K562 (cell line): ENCODE measurements at regions not wholly inside any gene's neighbourhood (a gene's known extent, or its start where the extent isn't known, plus 50 kb on each side); places are given as distances from the start of the nearest gene placed in this dataset.

Experiments
- ATAC-seq: fragments of 200-7000 bp; cut with Tn5 transposase; 3 replicates; pipeline ENCODE4 v1.9.1; 2020; ENCODE audit warnings: moderate library complexity
- BruUV-seq: library from RNA; stranded (reverse); fragments of 400-500 nt; replicated peaks from 2 replicates; lab custom pipeline; 2021; lab: Mats Ljungman, UMichigan
- CTCF ChIA-PET: fragments of 300-600 bp; formaldehyde crosslinking; extraction: SDS; loops from one replicate; lab custom pipeline; 2021; ENCODE audit warnings: low intra/inter-chr PET ratio; lab: Yijun Ruan, JAX
- POLR2A ChIA-PET: fragments of 300-600, 350-650 bp; sonication (Branson Sonifier 250); formaldehyde crosslinking; extraction: SDS; loops from one replicate; lab custom pipeline; 2021; ENCODE audit warnings: antibody characterized with exemption, inconsistent platforms; lab: Yijun Ruan, JAX
- DNase-seq, 4 experiments: peaks; one replicate each; pipeline versions ENCODE4 v3.0.0 to v3.0.0-alpha.2; 2011 to 2018; ENCODE audit warnings: low spot score in 3 of 4, mixed read lengths in 3 of 4; ENCODE audit errors: extremely low read depth in 1 of 4
- FAIRE-seq: peaks from 2 replicates; lab custom pipeline; 2011; peaks lifted over from hg19 to GRCh38; lab: Jason Lieb, UNC
- H2AFZ ChIP-seq: 2 replicates; pipeline ENCODE4 v1.6.0; 2011; ENCODE audit warnings: low read depth, low read length, control low read depth, inconsistent platforms
- H3K27ac ChIP-seq: fragments of 200-600 bp; 3 replicates; pipeline ENCODE4 v1.8.0; 2011; ENCODE audit warnings: low read depth, mild to moderate bottlenecking, control low read depth, inconsistent platforms, low read length, moderate library complexity, mixed read lengths; ENCODE audit errors: extremely low read depth
- H3K27me3 ChIP-seq, 2 experiments: fragments of 300-600 bp in 1 of 2; 2 replicates in 1 of 2; 3 replicates in 1 of 2; pipeline versions ENCODE4 v1.6.0 to v1.8.0; 2011; ENCODE audit warnings: inconsistent platforms in 2 of 2, low read length in 2 of 2, mild to moderate bottlenecking in 1 of 2, mixed read lengths in 1 of 2, moderate library complexity in 1 of 2; ENCODE audit not compliant: control insufficient read depth in 2 of 2, insufficient read depth in 2 of 2
- H3K36me3 ChIP-seq: fragments of 300-600 bp; 3 replicates; pipeline ENCODE4 v1.8.0; 2011; ENCODE audit warnings: mild to moderate bottlenecking, low read length, inconsistent platforms; ENCODE audit not compliant: control insufficient read depth, insufficient read depth
- H3K4me1 ChIP-seq, 2 experiments: fragments of 200-600 bp in 1 of 2; replicated peaks in 1 of 2; 2 replicates in 1 of 2; 3 replicates in 1 of 2; pipeline versions ENCODE4 v1.5.1 to v1.8.0; 2011; ENCODE audit warnings: inconsistent platforms in 2 of 2, low read length in 2 of 2, mild to moderate bottlenecking in 1 of 2, mixed read lengths in 1 of 2, moderate library complexity in 1 of 2; ENCODE audit not compliant: control insufficient read depth in 2 of 2, insufficient read depth in 2 of 2
- H3K4me2 ChIP-seq: 2 replicates; pipeline ENCODE4 v1.6.1; 2011; ENCODE audit warnings: low read length, control low read depth, inconsistent platforms, mixed read lengths; ENCODE audit not compliant: insufficient read depth
- H3K4me3 ChIP-seq: fragments of 200-600 bp; sonication (generic), shearing (Covaris generic); 2 replicates; pipeline ENCODE4 v1.5.1; 2016; ENCODE audit warnings: control low read depth, inconsistent platforms
- H3K79me2 ChIP-seq: fragments of 200-600 bp; 3 replicates; pipeline ENCODE4 v1.8.0; 2011; ENCODE audit warnings: low read length, inconsistent platforms; ENCODE audit not compliant: control insufficient read depth, insufficient read depth
- H3K9ac ChIP-seq, 2 experiments: 2 replicates each; pipeline versions ENCODE4 v1.6.0 to v1.6.1; 2011; ENCODE audit warnings: low read depth in 2 of 2, low read length in 2 of 2, control low read depth in 1 of 2, inconsistent platforms in 1 of 2, mild to moderate bottlenecking in 1 of 2, mixed read lengths in 1 of 2; ENCODE audit not compliant: insufficient read depth in 1 of 2
- H3K9me1 ChIP-seq: one replicate; pipeline ENCODE4 v1.6.0; 2011; ENCODE audit warnings: inconsistent platforms, mild to moderate bottlenecking, low read length, moderate library complexity; ENCODE audit not compliant: control insufficient read depth, insufficient read depth
- H3K9me3 ChIP-seq: replicated peaks from 2 replicates; pipeline ENCODE4 v1.5.1; 2011; ENCODE audit warnings: low read depth, low read length, inconsistent platforms; ENCODE audit not compliant: control insufficient read depth, insufficient read depth
- H4K20me1 ChIP-seq: replicated peaks from 2 replicates; pipeline ENCODE4 v1.6.1; 2011; ENCODE audit warnings: low read length, inconsistent platforms, mixed read lengths; ENCODE audit not compliant: control insufficient read depth, insufficient read depth
- ETV1 ChIP-seq: fragments of 450-650 bp; conservative IDR thresholded peaks from 2 replicates; pipeline ENCODE4 v1.6.1; 2016; ENCODE audit warnings: missing genetic modification characterization, control low read depth, low read depth, missing compliant biosample characterization
- MEF2A ChIP-seq: IDR thresholded peaks from 2 replicates; pipeline ENCODE4 v1.6.1; 2011; ENCODE audit warnings: low read depth, mild to moderate bottlenecking, low read length, moderate library complexity; ENCODE audit not compliant: control insufficient read depth
- MEIS2 ChIP-seq: fragments of 450-650 bp; IDR thresholded peaks from 2 replicates; pipeline ENCODE4 v1.6.1; 2014; ENCODE audit warnings: mild to moderate bottlenecking; ENCODE audit not compliant: partially characterized antibody
- NFXL1 ChIP-seq: fragments of 450-650 bp; formaldehyde crosslinking; IDR thresholded peaks from 2 replicates; pipeline ENCODE4 v1.4.0; 2021; ENCODE audit warnings: mild to moderate bottlenecking
- POLR2A ChIP-seq: fragments of 450-650 bp; conservative IDR thresholded peaks from 2 replicates; pipeline ENCODE4 v1.6.1; 2016
- RAD51 ChIP-seq: fragments of 450-650 bp; IDR thresholded peaks from 2 replicates; pipeline ENCODE4 v1.7.1; 2016; ENCODE audit warnings: low read depth, mild to moderate bottlenecking, borderline replicate concordance
- RBM39 ChIP-seq: fragments of 200-400 bp; formaldehyde crosslinking; optimal IDR thresholded peaks from 2 replicates; pipeline ENCODE3; 2018; ENCODE audit warnings: low read depth, low read length
- RFX7 ChIP-seq: fragments of 250-450 bp; sonication (Bioruptor Pico); IDR thresholded peaks from 2 replicates; pipeline ENCODE4 v1.5.1; 2021; ENCODE audit warnings: mild to moderate bottlenecking
- SMAD2 ChIP-seq: fragments of 150-350 bp; IDR thresholded peaks from 2 replicates; pipeline ENCODE4 v1.6.1; 2014; ENCODE audit warnings: low read depth, mild to moderate bottlenecking, low read length
- SNRNP70 ChIP-seq: fragments of 200-400 bp; formaldehyde crosslinking; optimal IDR thresholded peaks from 2 replicates; pipeline ENCODE3; 2017; ENCODE audit warnings: low read depth, low read length
- SRSF3 ChIP-seq: fragments of 200-400 bp; formaldehyde crosslinking; IDR thresholded peaks from 2 replicates; pipeline ENCODE4 v1.6.1; 2016; ENCODE audit warnings: mild to moderate bottlenecking, low read length, moderate library complexity; ENCODE audit not compliant: insufficient read depth
- TAF1 ChIP-seq: IDR thresholded peaks from 2 replicates; pipeline ENCODE4 v1.6.1; 2011; ENCODE audit warnings: mild to moderate bottlenecking, low read length, moderate library complexity; ENCODE audit not compliant: insufficient read depth, control insufficient read depth, severe bottlenecking; ENCODE audit errors: extremely low read depth
- WGBS: fragments of 100-300 bp; shearing (Covaris generic); methylation state at CpG from one replicate; pipeline ENCODE4 v1.1.6; 2016; ENCODE audit warnings: low coverage, mixed read lengths; ENCODE audit not compliant: insufficient coverage; ENCODE audit errors: missing lambda C conversion rate; 5-methylcytosine and 5-hydroxymethylcytosine counted together
- in situ Hi-C: fragments of 300-500 bp; cut with MboI; formaldehyde crosslinking; loops from 4 replicates; pipeline ENCODE4 v1.15.0; 2018; ENCODE audit warnings: inconsistent platforms, mixed read lengths
- intact Hi-C: fragments of 100-400 bp; cut with micrococcal nuclease; formaldehyde crosslinking; loops from 2 replicates; pipeline ENCODE4 v1.14.2; 2022
- TF ChIP-seq, protein P1 (sequence below): fragments of 450-650 bp; IDR thresholded peaks from 2 replicates; pipeline ENCODE4 v1.6.1; 2017; ENCODE audit warnings: mild to moderate bottlenecking, moderate library complexity

DNA sequence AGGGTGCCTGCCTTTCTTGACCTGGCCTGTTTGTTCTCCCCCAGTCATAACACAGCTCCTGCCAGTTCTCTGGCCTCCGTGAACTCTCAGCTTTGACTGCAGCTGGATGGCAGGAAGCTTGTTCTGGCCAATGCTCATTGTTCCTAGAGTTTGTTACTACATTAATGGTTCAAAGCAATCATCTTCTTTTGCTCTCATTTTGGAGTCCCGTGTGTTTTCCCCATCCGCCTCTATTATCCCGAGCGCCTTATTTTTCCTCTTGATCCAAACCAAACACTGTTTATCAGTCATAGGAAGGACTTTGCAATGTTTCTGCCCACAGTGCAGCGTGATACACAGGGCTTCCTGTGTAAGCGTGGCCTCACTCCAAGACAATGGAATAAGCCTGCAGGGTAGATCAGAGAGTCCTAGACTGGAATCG is 184.3 kb upstream of the APCDD1 start:
- Histone ChIP-seq H3K4me1 (no peaks in the 10 kb centered on the region), H3K27ac (no peak overlapping the region), H3K9me1 (no peaks in the 10 kb centered on the region), H3K27me3 (peaks cover 8 to 34% of the 10 kb centered on the region in 2 experiments; a peak in 3 of 5 replicates), H3K79me2 (no peaks in the 10 kb centered on the region), H4K20me1 (no peaks in the 10 kb centered on the region), H3K4me2 (no peak overlapping the region), H3K9ac (no peak overlapping the region), H3K9me3 (no peaks in the 10 kb centered on the region), H2AFZ (no peak overlapping the region), H3K36me3 (no peaks in the 10 kb centered on the region), H3K4me3 (no peak overlapping the region)
- ChIA-PET CTCF (no interaction called here), POLR2A (interaction anchor here (0.6 kb wide), 1 partner anchor 8 kb away, joined by 3 read pairs; no protein-coding TSS in a partner anchor)
- WGBS, result 4% methylated on average over 8 of the region's 8 CpGs
- no peak for DNase-seq
- no peak for TF ChIP-seq MEIS2
- no peak for TF ChIP-seq SNRNP70
- TF ChIP-seq SRSF3, result no peak
- TF ChIP-seq, protein P1, sequence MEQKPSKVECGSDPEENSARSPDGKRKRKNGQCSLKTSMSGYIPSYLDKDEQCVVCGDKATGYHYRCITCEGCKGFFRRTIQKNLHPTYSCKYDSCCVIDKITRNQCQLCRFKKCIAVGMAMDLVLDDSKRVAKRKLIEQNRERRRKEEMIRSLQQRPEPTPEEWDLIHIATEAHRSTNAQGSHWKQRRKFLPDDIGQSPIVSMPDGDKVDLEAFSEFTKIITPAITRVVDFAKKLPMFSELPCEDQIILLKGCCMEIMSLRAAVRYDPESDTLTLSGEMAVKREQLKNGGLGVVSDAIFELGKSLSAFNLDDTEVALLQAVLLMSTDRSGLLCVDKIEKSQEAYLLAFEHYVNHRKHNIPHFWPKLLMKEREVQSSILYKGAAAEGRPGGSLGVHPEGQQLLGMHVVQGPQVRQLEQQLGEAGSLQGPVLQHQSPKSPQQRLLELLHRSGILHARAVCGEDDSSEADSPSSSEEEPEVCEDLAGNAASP, result no peak
- TF ChIP-seq NFXL1, result no peak
- no peak for TF ChIP-seq RAD51
- TF ChIP-seq TAF1, result no peak
- TF ChIP-seq ETV1 (tag), result no peak
- TF ChIP-seq RFX7 (CRISPR knock-in tag), result no peak
- TF ChIP-seq SMAD2, result no peak
- no peak for TF ChIP-seq RBM39
- no peak for TF ChIP-seq MEF2A
- TF ChIP-seq POLR2A, result no peak
- ATAC-seq, result no peak
- BruUV-seq, result no TSS peak
- intact Hi-C loops (no loop called here), in situ Hi-C loops (no loop called here)
- no peak for FAIRE-seq
